Smooth muscle cell (in vitro differentiated cells): ENCODE measurements at regions not wholly inside any gene's neighbourhood (a gene's known extent, or its start where the extent isn't known, plus 50 kb on each side); places are given as distances from the start of the nearest gene placed in this dataset.

Source experiments
- DNase-seq: peaks from one replicate; lab custom pipeline; 2025; ENCODE audit not compliant: unreplicated experiment; lab: John Stamatoyannopoulos, UW
- H2AFZ ChIP-seq: fragments of 200-600 bp; sonication (generic); 2 replicates; pipeline ENCODE4 v1.6.0; 2016; ENCODE audit warnings: antibody characterized with exemption, low read depth, mild to moderate bottlenecking
- H3F3A ChIP-seq: fragments of 200-600 bp; sonication (generic); 2 replicates; pipeline ENCODE4 v1.6.0; 2017; ENCODE audit warnings: antibody characterized with exemption, low read depth
- H3K27ac ChIP-seq: fragments of 200-600 bp; sonication (generic); 2 replicates; pipeline ENCODE4 v1.5.1; 2016; ENCODE audit warnings: low read depth, mild to moderate bottlenecking
- H3K27me3 ChIP-seq: fragments of 200-600 bp; sonication (generic); 2 replicates; pipeline ENCODE4 v1.6.1; 2016; ENCODE audit warnings: low read depth, mild to moderate bottlenecking
- H3K36me3 ChIP-seq: fragments of 200-600 bp; sonication (generic); 2 replicates; pipeline ENCODE4 v1.5.1; 2016; ENCODE audit warnings: low read depth
- H3K4me1 ChIP-seq: fragments of 200-600 bp; sonication (generic); 2 replicates; pipeline ENCODE4 v1.5.1; 2016; ENCODE audit warnings: low read depth
- H3K4me2 ChIP-seq: fragments of 200-600 bp; sonication (generic); 2 replicates; pipeline ENCODE4 v1.6.0; 2016; ENCODE audit warnings: mild to moderate bottlenecking
- H3K4me3 ChIP-seq: fragments of 200-600 bp; sonication (generic); 2 replicates; pipeline ENCODE4 v1.5.1; 2016; ENCODE audit warnings: mild to moderate bottlenecking
- H3K79me2 ChIP-seq: fragments of 200-600 bp; sonication (generic); 2 replicates; pipeline ENCODE4 v1.6.0; 2016; ENCODE audit warnings: low read depth, mild to moderate bottlenecking
- H3K9ac ChIP-seq: fragments of 200-600 bp; sonication (generic); 2 replicates; pipeline ENCODE4 v1.6.0; 2016; ENCODE audit warnings: low read depth
- H3K9me3 ChIP-seq: fragments of 200-600 bp; sonication (generic); replicated peaks from 2 replicates; pipeline ENCODE4 v1.5.1; 2016; ENCODE audit warnings: low read depth
- H4K20me1 ChIP-seq: fragments of 200-600 bp; sonication (generic); 2 replicates; pipeline ENCODE4 v1.6.0; 2016; ENCODE audit warnings: low read depth
- CTCF ChIP-seq: fragments of 200-600 bp; sonication (generic); IDR thresholded peaks from 2 replicates; pipeline ENCODE4 v1.5.1; 2017; ENCODE audit warnings: borderline replicate concordance, mild to moderate bottlenecking, antibody characterized with exemption; ENCODE audit not compliant: insufficient read depth, poor library complexity, severe bottlenecking
- WGBS: methylation state at CpG from one replicate; pipeline ENCODE4 v1.1.7; 2016; ENCODE audit warnings: low lambda C conversion rate; 5-methylcytosine and 5-hydroxymethylcytosine counted together

GRCh38 chr11:12319988-12320387 lies 57.4 kb upstream of the PARVA start:
- WGBS, result 68% methylated on average over 3 of the region's 3 CpGs
- Histone ChIP-seq H3K9me3 (peaks cover 13% of the 10 kb centered on the region), H3K9ac (no peak overlapping the region), H3K4me2 (peak overlapping the region; percentile 76), H3K4me1 (peaks cover 8% of the 10 kb centered on the region), H3F3A (peaks cover 17% of the 10 kb centered on the region), H3K27ac (peak overlapping the region; percentile 63), H3K79me2 (peaks cover 15% of the 10 kb centered on the region), H2AFZ (no peak overlapping the region), H3K4me3 (no peak overlapping the region), H3K27me3 (no peaks in the 10 kb centered on the region), H4K20me1 (no peaks in the 10 kb centered on the region), H3K36me3 (peaks cover 25% of the 10 kb centered on the region)
- DNase-seq, result no peak
- no peak for TF ChIP-seq CTCF

- WGBS, result 86% methylated on average over 8 of the region's 8 CpGs
- Histone ChIP-seq H2AFZ (no peak overlapping the region), H3K4me1 (peaks cover 8% of the 10 kb centered on the region), H3K4me2 (no peak overlapping the region), H3K27me3 (no peaks in the 10 kb centered on the region), H3K9ac (no peak overlapping the region), H3K36me3 (peaks cover 21% of the 10 kb centered on the region), H3K79me2 (peaks cover 1% of the 10 kb centered on the region), H3K27ac (no peak overlapping the region), H4K20me1 (no peaks in the 10 kb centered on the region), H3K4me3 (no peak overlapping the region), H3F3A (peaks cover 17% of the 10 kb centered on the region), H3K9me3 (no peaks in the 10 kb centered on the region)
- no peak for TF ChIP-seq CTCF
- DNase-seq, result no peak
These were observed 56.0 kb upstream of the PARVA start for GRCh38 chr11:12321217-12321937.

- no peak overlapping the region for H2AFZ ChIP-seq
- H4K20me1 ChIP-seq, result no peaks in the 10 kb centered on the region
- DNase-seq, result no peak
- WGBS, result 93% methylated on average over 3 of the region's 3 CpGs
- H3K4me3 ChIP-seq, result no peak overlapping the region
- H3K79me2 ChIP-seq, result no peaks in the 10 kb centered on the region
- no peak for TF ChIP-seq CTCF
- no peaks in the 10 kb centered on the region for H3K9me3 ChIP-seq
- no peak overlapping the region for H3K27ac ChIP-seq
- H3K27me3 ChIP-seq, result no peaks in the 10 kb centered on the region
- peaks cover 4% of the 10 kb centered on the region for H3K4me1 ChIP-seq
- H3K9ac ChIP-seq, result no peak overlapping the region
- peaks cover 12% of the 10 kb centered on the region for H3F3A ChIP-seq
- no peak overlapping the region for H3K4me2 ChIP-seq
- H3K36me3 ChIP-seq, result peaks cover 22% of the 10 kb centered on the region
These were observed 52.8 kb upstream of the PARVA start for GRCh38 chr11:12324585-12324984.
